Thyroid gland (tissue), 4 donors: ENCODE measurements at regions not wholly inside any gene's neighbourhood (a gene's known extent, or its start where the extent isn't known, plus 50 kb on each side); places are given as distances from the start of the nearest gene placed in this dataset.
A peak's percentile ranks its signal among the peaks of the same experiment; 100 is the strongest.

Experiments used
- DNase-seq, 2 donors: peaks; one replicate each; pipeline ENCODE4 v3.0.0-alpha.2; 2019
- H3K27ac ChIP-seq, 3 donors: fragments of 200-600 bp; sonication (generic); 1 replicate in 2 of 3; 2 replicates in 1 of 3; pipeline ENCODE4 v1.5.1; 2016 to 2019; ENCODE audit warnings: mild to moderate bottlenecking in 1 of 3, moderate library complexity in 1 of 3
- H3K27me3 ChIP-seq: fragments of 200-600 bp; sonication (generic); one replicate; pipeline ENCODE4 v1.5.1; 2019
- H3K36me3 ChIP-seq, 2 donors: fragments of 200-600 bp; sonication (generic); one replicate each; pipeline ENCODE4 v1.5.1; 2016 to 2019
- H3K4me1 ChIP-seq, 2 donors: fragments of 200-600 bp; sonication (generic); one replicate each; pipeline ENCODE4 v1.5.1; 2017 to 2019
- H3K4me3 ChIP-seq, 3 donors: fragments of 200-600 bp; sonication (generic); replicated peaks in 1 of 3; 1 replicate in 2 of 3; 2 replicates in 1 of 3; pipeline ENCODE4 v1.5.1; 2016; ENCODE audit warnings: mild to moderate bottlenecking in 1 of 3
- H3K9me3 ChIP-seq: fragments of 200-600 bp; sonication (generic); one replicate; pipeline ENCODE4 v1.5.1; 2017
- CTCF ChIP-seq, 6 experiments: fragments of 200-600 bp in 3 of 6; fragments of 450-650 bp in 3 of 6; sonication (generic) in 3 of 6; IDR thresholded peaks; one replicate each; pipeline ENCODE4 v1.5.1; 2016 to 2019; ENCODE audit warnings: antibody characterized with exemption in 6 of 6, mild to moderate bottlenecking in 2 of 6, inconsistent platforms in 1 of 6, moderate library complexity in 1 of 6
- POLR2A ChIP-seq, 2 donors: fragments of 450-650 bp; IDR thresholded peaks; one replicate each; pipeline ENCODE4 v1.6.1; 2017; ENCODE audit warnings: antibody characterized with exemption in 2 of 2, mild to moderate bottlenecking in 2 of 2, moderate library complexity in 1 of 2
- WGBS, 2 donors: methylation state at CpG; one replicate each; pipeline ENCODE4 v1.1.5; 2017; 5-methylcytosine and 5-hydroxymethylcytosine counted together
- intact Hi-C: fragments of 100-400 bp; cut with DNase I; formaldehyde crosslinking; loops from one replicate; pipeline ENCODE4 v1.15.1; 2023

GRCh38 chr2:61764035-61764800, 89.6 kb downstream of the FAM161A start:
- Histone ChIP-seq H3K4me1 (peaks cover 5% of the 10 kb centered on the region in 2 donors), H3K9me3 (no peaks in the 10 kb centered on the region), H3K27ac (peak overlapping the region; percentile 95 to 100 (median 95)), H3K36me3 (no peaks in the 10 kb centered on the region), H3K27me3 (no peaks in the 10 kb centered on the region), H3K4me3 (peak overlapping the region; percentile 60 to 67 (median 61))
- WGBS, 2 donors: 1 to 3% methylated on average over 49 to 51 of the region's 70 CpGs
- intact Hi-C loops: loop anchor here (10.0 kb wide), 1 partner anchor 589 kb away; no protein-coding TSS in a partner anchor
- peak; percentile 97 to 98 for DNase-seq
- peak in 1 of 2 donors; percentile 94 for TF ChIP-seq POLR2A (IDR thresholded peaks at IDR 0.05)
- TF ChIP-seq CTCF (IDR thresholded peaks at IDR 0.05): no peak

GRCh38 chr2:61763605-61764034, 90.2 kb downstream of the FAM161A start:
- Histone ChIP-seq H3K36me3 (no peaks in the 10 kb centered on the region), H3K27me3 (no peaks in the 10 kb centered on the region), H3K4me3 (peak overlapping the region; percentile 60 to 67 (median 61)), H3K4me1 (peaks cover 5% of the 10 kb centered on the region in 2 donors), H3K9me3 (no peaks in the 10 kb centered on the region), H3K27ac (peak overlapping the region; percentile 95 to 100 (median 95))
- intact Hi-C loops: loop anchor here (10.0 kb wide), 1 partner anchor 589 kb away; no protein-coding TSS in a partner anchor
- TF ChIP-seq POLR2A (IDR thresholded peaks at IDR 0.05) (no peak), CTCF (IDR thresholded peaks at IDR 0.05) (peak in 2 of 6 experiments; percentile 9 to 13)
- WGBS, 2 donors: 0 to 1% methylated on average over 22 to 23 of the region's 23 CpGs
- DNase-seq: peak; percentile 77 to 82

GRCh38 chr2:61762292-61762691, 91.6 kb downstream of the FAM161A start:
- no peak for DNase-seq
- H3K27ac ChIP-seq: no peak overlapping the region
- no peaks in the 10 kb centered on the region for H3K9me3 ChIP-seq
- intact Hi-C loops: loop anchor here (10.0 kb wide), 1 partner anchor 587 kb away; no protein-coding TSS in a partner anchor
- no peak overlapping the region for H3K4me3 ChIP-seq
- 92 to 93% methylated on average over 8 of the region's 8 CpGs for WGBS, 2 donors
- TF ChIP-seq POLR2A (IDR thresholded peaks at IDR 0.05) (no peak), CTCF (IDR thresholded peaks at IDR 0.05) (no peak)
- H3K27me3 ChIP-seq: no peaks in the 10 kb centered on the region
- no peaks in the 10 kb centered on the region for H3K36me3 ChIP-seq
- H3K4me1 ChIP-seq: peaks cover 5% of the 10 kb centered on the region in 2 donors

GRCh38 chr2:61759718-61760117, 94.1 kb downstream of the FAM161A start:
- 88 to 89% methylated on average over 2 of the region's 2 CpGs for WGBS, 2 donors
- no peaks in the 10 kb centered on the region for H3K9me3 ChIP-seq
- H3K4me3 ChIP-seq: no peak overlapping the region
- DNase-seq: no peak
- H3K36me3 ChIP-seq: no peaks in the 10 kb centered on the region
- H3K27ac ChIP-seq: no peak overlapping the region
- no peak for TF ChIP-seq CTCF (IDR thresholded peaks at IDR 0.05)
- TF ChIP-seq POLR2A (IDR thresholded peaks at IDR 0.05): no peak
- no peaks in the 10 kb centered on the region for H3K27me3 ChIP-seq
- peaks cover 5% of the 10 kb centered on the region in 2 donors for H3K4me1 ChIP-seq
- intact Hi-C loops: loop anchor here (10.0 kb wide), 2 partner anchors 55 to 585 kb away; no protein-coding TSS in a partner anchor

- no peaks in the 10 kb centered on the region for H3K36me3 ChIP-seq
Observed at GRCh38 chr2:61759005-61759404, 94.9 kb downstream of the FAM161A start.

More at GRCh38 chr2:61759005-61759404, 94.9 kb downstream of the FAM161A start:
- H3K27me3 ChIP-seq: no peaks in the 10 kb centered on the region
- no peak overlapping the region for H3K4me3 ChIP-seq
- peaks cover 5% of the 10 kb centered on the region in 2 donors for H3K4me1 ChIP-seq
- H3K9me3 ChIP-seq: no peaks in the 10 kb centered on the region
- DNase-seq: no peak
- WGBS, 2 donors: 83 to 85% methylated on average over 4 of the region's 4 CpGs
- H3K27ac ChIP-seq: no peak overlapping the region
- intact Hi-C loops: loop anchor here (10.0 kb wide), 1 partner anchor 54 kb away; no protein-coding TSS in a partner anchor
- TF ChIP-seq POLR2A (IDR thresholded peaks at IDR 0.05): no peak
- TF ChIP-seq CTCF (IDR thresholded peaks at IDR 0.05): no peak
